ENCODE measurements at regions not wholly inside any gene's neighbourhood (a gene's known extent, or its start where the extent isn't known, plus 50 kb on each side); places are given as distances from the start of the nearest gene placed in this dataset.

GRCh38 chr10:118537623-118538022 lies 57.8 kb downstream of the PRLHR start:
- FAIRE-seq: no peak

DNA sequence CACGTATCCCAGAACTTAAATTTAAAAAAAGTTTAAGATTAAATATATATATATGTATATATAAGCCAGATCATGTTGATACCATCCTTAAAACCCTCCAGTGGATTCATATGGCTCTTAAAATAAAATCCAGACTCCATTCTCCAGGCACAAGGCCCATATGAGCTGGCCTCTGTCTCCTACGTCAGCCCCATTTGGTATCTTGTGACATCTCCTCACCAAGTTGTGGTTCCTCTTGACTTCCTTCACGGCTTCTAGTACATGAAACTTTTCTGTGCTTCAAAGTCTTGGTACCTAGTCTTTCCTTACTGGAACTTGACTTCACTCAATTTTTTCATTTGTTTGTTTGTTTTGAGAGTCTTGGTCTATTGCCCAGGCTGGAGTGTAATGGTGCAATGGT lies 61.3 kb downstream of the PRLHR start:
- FAIRE-seq: no peak

DNA sequence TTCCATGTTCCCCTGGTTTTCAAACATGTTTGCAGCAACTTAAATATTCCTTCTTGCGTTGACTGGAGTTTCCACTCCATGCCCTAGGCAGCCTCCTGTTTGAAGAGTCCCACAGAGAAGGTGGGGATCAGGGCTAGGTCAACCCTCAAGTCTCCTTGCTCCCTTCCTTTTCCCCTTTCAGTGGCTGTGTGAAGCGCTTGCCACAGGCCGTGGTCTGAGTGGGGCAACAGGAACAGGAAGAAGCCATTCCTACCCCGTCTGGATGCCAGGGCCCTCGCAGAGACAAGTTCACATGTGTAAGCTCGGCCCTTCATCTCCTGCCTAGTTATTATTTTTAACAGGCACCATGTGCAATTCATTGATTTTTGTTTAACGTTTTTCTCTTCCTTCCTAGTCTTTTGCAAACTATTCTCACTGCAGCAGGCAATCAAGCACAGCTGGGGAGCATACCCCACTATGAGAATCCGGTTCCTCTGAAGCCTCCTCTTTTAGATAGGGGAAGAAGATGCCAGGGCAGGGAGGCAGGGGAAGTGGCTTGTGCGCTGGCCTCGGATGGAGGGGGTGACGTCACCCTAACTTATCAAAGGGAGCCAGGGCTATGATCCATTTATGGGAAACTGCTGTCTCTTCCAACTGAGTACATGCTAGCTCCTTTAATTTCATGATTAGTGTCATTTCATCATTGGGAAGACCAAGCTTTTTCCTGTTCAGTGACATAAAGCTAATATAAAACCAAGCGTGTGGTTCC lies 64.2 kb downstream of the PRLHR start:
- FAIRE-seq: no peak

GRCh38 chr10:118528426-118528825 lies 67.0 kb downstream of the PRLHR start:
- FAIRE-seq: no peak

GRCh38 chr10:118523775-118524174 lies 71.7 kb downstream of the PRLHR start:
- FAIRE-seq: no peak

GRCh38 chr10:118522791-118523498 lies 72.5 kb downstream of the PRLHR start:
- no peak for FAIRE-seq

- no peak for FAIRE-seq
Measured at GRCh38 chr10:118521415-118522117, 73.9 kb downstream of the PRLHR start.

GRCh38 chr10:118520116-118520742 lies 75.2 kb downstream of the PRLHR start:
- no peak for FAIRE-seq

DNA sequence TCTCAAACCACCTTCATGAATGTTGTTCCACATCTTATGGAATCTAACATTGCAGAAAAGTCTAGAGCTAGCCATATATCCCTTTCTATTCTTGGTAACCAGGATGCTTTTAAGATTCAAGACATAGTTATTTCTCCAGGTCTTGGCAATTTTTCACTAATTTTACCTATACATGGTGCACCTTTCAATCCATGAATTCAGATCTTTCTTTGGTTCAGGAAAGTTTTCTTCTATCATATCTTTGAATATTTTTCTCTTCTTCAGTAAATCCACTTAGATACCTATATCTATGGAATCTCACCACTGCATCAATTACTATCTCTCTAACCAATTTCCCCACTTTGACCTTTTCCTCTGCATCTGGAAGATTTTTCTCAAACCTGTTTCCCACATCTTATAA lies 77.4 kb downstream of the PRLHR start:
- no peak for FAIRE-seq

DNA sequence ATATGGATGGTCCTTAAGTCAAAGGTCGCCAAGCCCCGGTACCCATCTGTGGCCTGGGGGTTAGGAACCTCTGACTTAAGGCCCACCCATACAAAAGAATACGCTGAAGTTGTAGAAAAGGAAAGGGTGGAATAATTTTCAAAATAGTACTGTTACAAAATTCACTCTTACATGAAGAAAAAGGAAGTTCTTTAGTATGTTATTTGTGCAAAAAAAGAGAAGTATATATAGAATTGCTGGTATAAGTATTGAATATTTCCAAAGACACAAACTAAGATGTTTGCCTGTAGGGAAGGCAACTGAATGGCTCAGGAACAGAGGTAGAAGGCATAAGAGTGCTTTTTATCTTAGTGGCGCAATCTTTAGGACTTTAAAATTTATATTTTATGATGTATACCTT lies 78.7 kb downstream of the PRLHR start:
- FAIRE-seq: no peak

GRCh38 chr10:118513174-118513573 lies 82.3 kb downstream of the PRLHR start:
- FAIRE-seq: no peak

DNA sequence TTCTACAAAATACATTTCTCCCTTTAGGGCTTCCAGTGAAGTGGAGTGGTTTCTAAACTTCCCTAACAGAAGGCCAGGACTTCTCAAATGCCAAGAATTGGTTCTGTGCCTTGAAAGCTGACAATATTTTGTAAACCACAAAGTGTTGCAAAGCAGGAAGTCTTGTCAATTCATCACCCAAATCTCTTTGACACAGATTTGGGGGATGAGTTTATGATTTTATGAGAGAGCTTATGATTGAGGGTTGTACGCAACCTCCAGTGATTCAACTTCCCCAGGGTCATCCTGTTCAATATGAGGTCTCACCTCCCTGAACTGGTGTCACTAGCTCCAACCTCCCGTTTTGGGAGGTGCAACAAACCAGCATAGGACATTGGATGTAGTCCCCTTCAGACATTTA lies 83.7 kb downstream of the PRLHR start:
- no peak for FAIRE-seq

DNA sequence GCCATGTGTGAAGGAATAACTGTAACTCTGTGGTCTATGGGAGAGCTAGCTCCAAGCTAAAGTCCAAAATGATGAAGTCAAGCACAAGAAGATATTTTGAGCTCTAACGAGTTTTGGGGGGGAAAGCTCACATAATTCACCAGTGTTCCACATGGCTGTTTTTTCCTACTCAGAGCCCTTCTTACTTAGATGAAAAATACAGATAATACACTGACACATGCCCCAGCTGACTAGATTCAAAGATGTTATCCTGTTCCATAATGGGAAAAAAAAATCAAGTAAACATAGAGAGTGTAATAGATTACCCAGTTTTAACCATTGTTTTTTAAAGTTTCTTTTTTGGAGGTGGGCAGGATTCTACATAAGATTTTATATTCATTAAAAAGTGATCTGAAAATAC lies 86.6 kb downstream of the PRLHR start:
- no peak for FAIRE-seq

DNA sequence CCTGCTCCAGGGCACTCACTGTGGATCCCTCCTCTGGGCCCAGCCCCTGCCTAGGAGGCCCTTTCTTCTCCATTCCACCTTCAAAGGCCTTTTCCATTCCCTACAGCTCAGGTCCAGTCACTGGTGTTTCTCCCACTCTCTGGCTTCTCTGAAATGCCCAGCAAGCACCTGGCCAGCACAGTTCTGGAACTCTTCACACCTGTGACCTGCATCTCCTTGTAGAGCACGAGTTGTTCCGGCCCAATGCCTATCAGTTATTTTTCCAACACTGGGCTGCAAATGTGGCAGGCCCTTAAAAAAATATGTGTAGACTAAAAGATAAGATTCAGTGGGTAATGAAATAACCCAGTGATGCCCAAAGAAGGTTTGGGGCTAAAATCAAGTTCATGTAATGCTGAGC lies 87.1 kb downstream of the PRLHR start:
- no peak for FAIRE-seq

DNA sequence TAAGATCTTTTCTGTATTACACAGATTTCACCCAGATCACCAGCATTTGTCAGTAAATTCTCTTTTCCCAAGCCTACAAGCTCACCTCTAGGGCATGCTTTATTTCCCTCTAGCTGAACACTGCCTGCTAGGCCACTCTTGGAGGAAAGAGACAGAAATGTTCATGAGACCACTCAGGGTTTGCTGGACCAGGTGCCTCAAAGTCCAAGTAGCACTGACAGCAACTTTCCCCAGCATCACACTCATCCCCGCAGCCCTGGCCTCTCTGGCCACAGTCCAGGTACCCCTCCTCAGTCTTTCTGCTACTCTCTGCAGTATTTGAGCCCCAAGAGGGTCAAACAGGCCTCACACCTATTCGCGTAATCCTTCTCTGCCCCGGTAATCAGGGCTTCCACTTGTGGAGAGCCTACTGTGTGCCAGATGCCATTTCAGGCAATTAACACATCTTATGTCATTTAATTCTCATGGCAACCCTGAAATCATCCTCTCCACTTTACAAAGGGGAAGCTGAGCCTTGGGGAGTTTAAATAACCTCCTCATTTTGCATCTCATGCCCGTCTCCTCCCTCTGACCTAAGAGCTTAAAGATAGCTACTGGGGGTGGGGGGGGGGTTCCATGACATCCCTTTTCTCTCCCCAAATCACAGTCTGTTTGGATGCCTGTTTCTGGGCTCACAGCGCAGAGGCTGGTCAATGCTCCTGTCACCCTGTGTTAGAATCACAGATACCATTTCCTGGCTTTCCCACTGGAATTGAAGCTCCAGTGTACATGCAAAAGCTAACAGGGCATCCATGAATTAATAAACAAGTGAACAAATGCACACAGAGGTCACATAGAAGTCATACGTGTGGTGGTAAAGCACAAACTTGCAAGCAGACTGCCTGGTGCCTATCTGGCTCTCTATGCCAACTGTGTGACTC lies 88.5 kb downstream of the PRLHR start:
- FAIRE-seq: no peak

DNA sequence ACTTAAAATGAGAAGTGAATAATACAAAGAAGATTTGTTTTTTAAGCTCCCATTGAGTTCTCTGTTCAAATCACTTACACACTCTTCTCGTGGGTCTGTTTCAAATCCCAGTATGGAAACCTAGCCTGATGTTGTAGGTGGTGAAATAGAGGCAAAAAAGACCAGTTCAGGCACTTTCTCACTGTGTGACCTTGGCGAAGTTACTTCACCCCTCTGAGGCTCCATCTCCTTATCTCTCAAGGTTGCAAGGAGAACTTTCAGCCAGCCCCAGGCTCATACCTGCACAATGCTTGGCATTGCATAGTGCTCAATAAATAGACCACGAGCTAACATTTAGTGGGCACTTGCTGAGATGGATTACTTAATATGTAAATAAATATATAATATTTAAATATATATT lies 90.1 kb downstream of the PRLHR start:
- no peak for FAIRE-seq

DNA sequence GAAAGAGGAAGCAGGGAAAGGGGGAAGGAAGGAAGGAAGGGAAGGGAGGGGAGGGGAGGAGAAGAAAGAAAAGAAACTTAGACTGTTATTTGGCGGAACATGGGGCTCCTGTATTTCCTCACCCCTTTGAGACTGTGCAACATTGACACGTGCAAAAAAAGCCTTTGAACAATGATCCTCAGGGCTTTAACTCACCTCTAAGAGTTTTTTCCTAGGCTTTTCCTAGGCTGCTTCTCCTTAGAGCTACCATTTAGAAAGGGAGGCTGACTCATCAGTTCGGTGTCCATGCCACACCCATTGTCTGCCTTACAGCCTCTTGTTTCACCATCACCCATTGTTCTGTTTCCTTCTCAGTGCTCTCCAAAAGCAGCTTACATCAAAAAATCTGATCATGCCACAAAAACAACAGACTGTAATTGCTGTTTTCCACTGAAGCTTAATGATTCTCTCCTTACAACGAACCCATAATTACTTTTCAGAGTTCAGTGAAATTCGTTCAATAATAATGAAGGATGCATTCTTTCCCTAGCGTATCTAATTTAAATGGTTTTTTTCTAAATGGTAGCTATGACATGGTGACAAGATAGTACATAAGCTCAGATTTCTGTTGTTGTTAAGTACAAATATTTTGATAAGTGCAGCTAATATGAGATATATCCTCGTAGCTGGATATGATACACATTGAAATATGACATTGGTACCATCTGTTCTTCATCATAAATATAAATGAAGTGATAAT lies 90.8 kb downstream of the PRLHR start:
- no peak for FAIRE-seq

DNA sequence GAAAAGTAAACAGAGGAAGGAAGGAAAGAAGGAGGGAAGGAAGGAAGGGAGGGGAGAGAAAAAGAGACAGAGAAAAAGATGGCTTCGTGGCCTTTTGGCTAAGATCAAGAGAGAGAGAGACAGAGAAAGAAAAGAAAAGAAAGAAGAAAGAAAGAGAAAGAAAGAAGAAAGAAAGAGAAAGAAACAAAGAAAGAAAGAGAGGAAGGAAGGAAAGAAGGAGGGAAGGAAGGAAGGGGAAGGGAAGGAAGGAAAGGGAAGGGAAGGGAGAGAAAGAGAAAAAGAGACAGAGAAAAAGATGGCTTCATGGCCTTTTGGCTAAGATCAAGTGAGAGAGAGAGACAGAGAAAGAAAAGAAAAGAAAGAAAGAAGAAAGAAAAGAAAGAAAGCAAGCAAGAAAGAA lies 91.4 kb downstream of the PRLHR start:
- no peak for FAIRE-seq

DNA sequence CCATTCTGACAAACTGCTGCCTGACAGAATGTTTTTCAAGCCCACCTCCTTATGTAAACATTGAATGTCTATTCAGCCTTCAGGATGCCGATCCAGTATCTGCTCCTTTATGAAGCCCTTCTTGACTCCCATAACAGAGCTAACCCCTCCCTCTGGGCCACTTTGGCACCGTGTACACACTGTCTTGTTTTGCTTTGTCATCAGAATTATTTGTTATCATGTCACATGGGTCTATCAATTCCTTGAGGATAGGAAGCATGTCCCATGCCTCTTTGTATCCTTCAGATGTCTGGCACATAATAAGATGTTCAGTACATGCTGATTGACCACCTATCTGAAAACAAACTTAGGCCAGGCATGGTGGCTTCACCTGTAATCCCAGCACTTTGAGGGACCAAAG lies 92.3 kb downstream of the PRLHR start:
- FAIRE-seq: no peak

GRCh38 chr10:118501637-118502440 lies 93.6 kb downstream of the PRLHR start:
- FAIRE-seq: no peak

- FAIRE-seq: no peak
Measured at GRCh38 chr10:118501171-118501570, 94.3 kb downstream of the PRLHR start.

Measured in endometrium (tissue), 2 donors.